Sigmoid colon (tissue), 6 donors: ENCODE measurements at regions not wholly inside any gene's neighbourhood (a gene's known extent, or its start where the extent isn't known, plus 50 kb on each side); places are given as distances from the start of the nearest gene placed in this dataset.

ENCODE experiments used
- DNase-seq: peaks from one replicate; pipeline ENCODE4 v3.0.0-alpha.2; 2019
- H3K27ac ChIP-seq, 4 donors: fragments of 200-600 bp; sonication (generic); one replicate each; pipeline ENCODE4 v1.5.1; 2016 to 2019; ENCODE audit warnings: mild to moderate bottlenecking in 1 of 4
- H3K27me3 ChIP-seq, 3 donors: fragments of 200-600 bp; sonication (generic); one replicate each; pipeline ENCODE4 v1.5.1; 2019; ENCODE audit warnings: mild to moderate bottlenecking in 1 of 3
- H3K36me3 ChIP-seq, 4 donors: fragments of 200-600 bp; sonication (generic); one replicate each; pipeline ENCODE4 v1.5.1; 2016 to 2019
- H3K4me1 ChIP-seq, 4 donors: fragments of 200-600 bp; sonication (generic); one replicate each; pipeline ENCODE4 v1.5.1; 2017 to 2019
- H3K4me3 ChIP-seq, 4 donors: fragments of 200-600 bp; sonication (generic); one replicate each; pipeline ENCODE4 v1.5.1; 2017 to 2019; ENCODE audit warnings: mild to moderate bottlenecking in 2 of 4, moderate library complexity in 1 of 4
- H3K9me3 ChIP-seq, 4 donors: fragments of 200-600 bp in 3 of 4; sonication (generic) in 3 of 4; one replicate each; pipeline versions ENCODE4 v1.5.1 to v1.6.1; 2013 to 2019
- EP300 ChIP-seq, 4 donors: sonication (generic); formaldehyde crosslinking; IDR thresholded peaks; one replicate each; pipeline ENCODE4 v1.6.1; 2017; ENCODE audit warnings: antibody characterized with exemption in 4 of 4
- POLR2A ChIP-seq, 2 donors: fragments of 450-650 bp; IDR thresholded peaks; one replicate each; pipeline ENCODE4 v1.6.1; 2016; ENCODE audit warnings: antibody characterized with exemption in 2 of 2, mild to moderate bottlenecking in 2 of 2, moderate library complexity in 2 of 2
- POLR2AphosphoS5 ChIP-seq, 4 donors: sonication (generic); formaldehyde crosslinking; IDR thresholded peaks; one replicate each; pipeline ENCODE4 v1.6.1; 2017; ENCODE audit warnings: antibody characterized with exemption in 4 of 4
- WGBS, 2 donors: extraction: QIAGEN DNeasy Blood & Tissue Kit; methylation state at CpG; one replicate each; pipeline ENCODE4 v1.1.7; 2013; 5-methylcytosine and 5-hydroxymethylcytosine counted together
- intact Hi-C: fragments of 100-400 bp; cut with DNase I; formaldehyde crosslinking; loops from one replicate; pipeline ENCODE4 v1.15.1; 2023
- TF ChIP-seq, protein P1 (sequence below), 4 experiments: fragments of 450-650 bp in 3 of 4; fragments of 200-600 bp in 1 of 4; IDR thresholded peaks; one replicate each; pipeline ENCODE4 v1.5.1; 2016 to 2019; ENCODE audit warnings: antibody characterized with exemption in 4 of 4, mild to moderate bottlenecking in 3 of 4, moderate library complexity in 2 of 4
- donor health status: healthy with polysubstance abuse.
- donor health status: healthy.

DNA sequence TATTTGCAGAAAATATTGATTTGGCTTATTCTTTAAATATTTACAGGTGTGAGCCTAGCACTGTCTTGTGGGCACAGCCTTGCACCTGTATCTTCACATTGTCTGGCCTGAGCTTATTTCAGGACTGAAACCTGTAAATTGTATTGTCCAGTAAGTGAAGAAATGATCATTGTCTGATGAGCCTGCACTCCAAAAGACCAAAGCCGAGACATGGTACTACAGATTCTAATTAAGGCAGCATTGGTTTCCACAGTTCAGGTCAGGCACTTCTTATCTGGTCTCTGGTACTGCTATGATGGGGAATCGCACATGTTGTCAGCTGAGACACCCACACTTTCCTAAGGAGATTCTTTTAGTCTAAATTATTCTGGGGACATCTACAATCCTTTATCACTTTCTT is 479.0 kb downstream of the TDRD15 start:
- H3K9me3 ChIP-seq, result no peaks in the 10 kb centered on the region
- intact Hi-C loops, result no loop called here
- WGBS, 2 donors, result 92 to 94% methylated on average over 2 of the region's 2 CpGs
- no peaks in the 10 kb centered on the region for H3K27me3 ChIP-seq
- no peak for TF ChIP-seq POLR2AphosphoS5 (IDR thresholded peaks at IDR 0.05)
- TF ChIP-seq EP300 (IDR thresholded peaks at IDR 0.05), result no peak
- TF ChIP-seq POLR2A (IDR thresholded peaks at IDR 0.05), result no peak
- TF ChIP-seq, protein P1, sequence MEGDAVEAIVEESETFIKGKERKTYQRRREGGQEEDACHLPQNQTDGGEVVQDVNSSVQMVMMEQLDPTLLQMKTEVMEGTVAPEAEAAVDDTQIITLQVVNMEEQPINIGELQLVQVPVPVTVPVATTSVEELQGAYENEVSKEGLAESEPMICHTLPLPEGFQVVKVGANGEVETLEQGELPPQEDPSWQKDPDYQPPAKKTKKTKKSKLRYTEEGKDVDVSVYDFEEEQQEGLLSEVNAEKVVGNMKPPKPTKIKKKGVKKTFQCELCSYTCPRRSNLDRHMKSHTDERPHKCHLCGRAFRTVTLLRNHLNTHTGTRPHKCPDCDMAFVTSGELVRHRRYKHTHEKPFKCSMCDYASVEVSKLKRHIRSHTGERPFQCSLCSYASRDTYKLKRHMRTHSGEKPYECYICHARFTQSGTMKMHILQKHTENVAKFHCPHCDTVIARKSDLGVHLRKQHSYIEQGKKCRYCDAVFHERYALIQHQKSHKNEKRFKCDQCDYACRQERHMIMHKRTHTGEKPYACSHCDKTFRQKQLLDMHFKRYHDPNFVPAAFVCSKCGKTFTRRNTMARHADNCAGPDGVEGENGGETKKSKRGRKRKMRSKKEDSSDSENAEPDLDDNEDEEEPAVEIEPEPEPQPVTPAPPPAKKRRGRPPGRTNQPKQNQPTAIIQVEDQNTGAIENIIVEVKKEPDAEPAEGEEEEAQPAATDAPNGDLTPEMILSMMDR (IDR thresholded peaks at IDR 0.05), result no peak
- H3K4me1 ChIP-seq, result no peaks in the 10 kb centered on the region
- no peak overlapping the region for H3K27ac ChIP-seq
- no peak overlapping the region for H3K4me3 ChIP-seq
- no peaks in the 10 kb centered on the region for H3K36me3 ChIP-seq
- DNase-seq, result no peak

DNA sequence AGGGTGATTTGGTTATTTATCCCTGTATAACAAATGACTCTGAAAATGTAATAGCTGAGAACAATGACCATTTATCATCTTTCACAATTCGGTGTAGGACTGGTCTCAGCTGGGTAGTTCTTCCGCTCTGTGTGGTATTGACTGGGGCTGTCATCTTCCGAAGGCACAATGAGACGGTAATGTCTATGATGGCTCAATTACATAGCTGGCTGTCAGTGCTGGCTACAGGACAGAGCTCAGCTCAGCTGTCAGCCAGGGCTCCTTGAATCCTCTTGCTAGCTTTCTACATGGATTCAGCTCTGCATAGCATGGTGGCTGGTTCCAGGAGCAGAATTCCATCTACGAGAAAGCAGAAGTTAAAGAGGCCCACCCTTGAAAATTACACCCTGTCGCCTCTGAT is 483.8 kb downstream of the TDRD15 start:
- H3K36me3 ChIP-seq, result no peaks in the 10 kb centered on the region
- no peak overlapping the region for H3K27ac ChIP-seq
- no peaks in the 10 kb centered on the region for H3K9me3 ChIP-seq
- no peak for DNase-seq
- H3K4me1 ChIP-seq, result no peaks in the 10 kb centered on the region
- intact Hi-C loops, result no loop called here
- no peaks in the 10 kb centered on the region for H3K27me3 ChIP-seq
- WGBS, 2 donors, result 85 to 87% methylated on average over 6 of the region's 6 CpGs
- H3K4me3 ChIP-seq, result no peak overlapping the region
- TF ChIP-seq POLR2A (IDR thresholded peaks at IDR 0.05), result no peak
- TF ChIP-seq, protein P1 (IDR thresholded peaks at IDR 0.05), result no peak
- no peak for TF ChIP-seq POLR2AphosphoS5 (IDR thresholded peaks at IDR 0.05)
- TF ChIP-seq EP300 (IDR thresholded peaks at IDR 0.05), result no peak

- Histone ChIP-seq H3K27ac (no peak overlapping the region), H3K4me1 (no peaks in the 10 kb centered on the region), H3K9me3 (no peaks in the 10 kb centered on the region), H3K4me3 (no peak overlapping the region), H3K27me3 (no peaks in the 10 kb centered on the region), H3K36me3 (no peaks in the 10 kb centered on the region)
- 61 to 75% methylated on average over 3 of the region's 3 CpGs for WGBS, 2 donors
- DNase-seq, result no peak
- TF ChIP-seq EP300 (IDR thresholded peaks at IDR 0.05), result no peak
- no peak for TF ChIP-seq POLR2A (IDR thresholded peaks at IDR 0.05)
- TF ChIP-seq, protein P1 (IDR thresholded peaks at IDR 0.05), result no peak
- intact Hi-C loops, result no loop called here
Measured at GRCh38 chr2:21610304-21610703, 486.5 kb downstream of the TDRD15 start.

DNA sequence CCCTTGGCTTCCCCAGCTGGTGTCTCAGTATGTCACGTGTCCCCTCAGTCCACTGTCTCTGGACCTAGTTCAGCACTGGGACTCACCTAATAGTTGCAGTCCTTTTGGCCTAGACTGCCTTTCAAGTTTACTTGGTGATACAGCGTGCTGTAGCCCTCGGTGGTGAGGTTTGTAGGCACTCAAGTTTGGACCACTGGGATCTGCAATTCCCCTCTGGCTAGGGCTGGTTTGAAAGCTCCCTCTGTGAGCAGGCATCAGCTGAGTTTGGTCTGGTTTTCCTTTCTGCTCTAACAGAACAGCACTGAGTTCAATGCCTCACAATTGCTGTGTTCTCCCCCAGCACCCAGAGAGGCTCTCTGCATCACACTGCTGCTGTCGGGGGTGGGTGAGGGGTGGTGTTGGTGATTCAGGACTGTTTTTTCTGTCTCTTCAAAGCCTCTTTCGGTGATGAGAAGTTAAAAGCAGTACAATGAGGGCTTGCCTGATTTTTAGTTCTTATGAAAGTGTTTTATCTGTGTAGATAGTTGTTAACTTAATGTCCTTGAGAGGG is 494.2 kb downstream of the TDRD15 start:
- WGBS, 2 donors, result 75 to 82% methylated on average over 5 of the region's 5 CpGs
- no peak for DNase-seq
- intact Hi-C loops, result no loop called here

More for the DNA sequence above, 494.2 kb downstream of the TDRD15 start:
- Histone ChIP-seq H3K36me3 (no peaks in the 10 kb centered on the region), H3K4me3 (no peak overlapping the region), H3K4me1 (no peaks in the 10 kb centered on the region), H3K27me3 (no peaks in the 10 kb centered on the region), H3K27ac (no peak overlapping the region), H3K9me3 (no peaks in the 10 kb centered on the region)
- TF ChIP-seq POLR2A (IDR thresholded peaks at IDR 0.05) (no peak), POLR2AphosphoS5 (IDR thresholded peaks at IDR 0.05) (no peak), EP300 (IDR thresholded peaks at IDR 0.05) (no peak)
- TF ChIP-seq, protein P1 (IDR thresholded peaks at IDR 0.05), result no peak
